ENCODE measurements at regions not wholly inside any gene's neighbourhood (a gene's known extent, or its start where the extent isn't known, plus 50 kb on each side); places are given as distances from the start of the nearest gene placed in this dataset.

- no peak for TF ChIP-seq EZH2phosphoT487 (IDR thresholded peaks at IDR 0.05; ENCODE audit: unreplicated experiment)
- no peak for TF ChIP-seq EZH2 (IDR thresholded peaks at IDR 0.05; ENCODE audit: low read depth, unreplicated experiment)
- TF ChIP-seq CTCF (conservative IDR thresholded peaks at IDR 0.05; ENCODE audit: low read depth in 2 of 2): no peak
- no peak for TF ChIP-seq CREB1 (CRISPR knock-in tag; IDR thresholded peaks at IDR 0.05; ENCODE audit: low read depth)
- TF ChIP-seq REST (IDR thresholded peaks at IDR 0.05; ENCODE audit: unreplicated experiment): peak; percentile 55
These were observed 104.7 kb downstream of the ZFP36L2 start for GRCh38 chr2:43121580-43122314.

All from GM23338 (cell line).